ENCODE measurements at regions not wholly inside any gene's neighbourhood (a gene's known extent, or its start where the extent isn't known, plus 50 kb on each side); places are given as distances from the start of the nearest gene placed in this dataset.
A peak's percentile ranks its signal among the peaks of the same experiment; 100 is the strongest.

DNA sequence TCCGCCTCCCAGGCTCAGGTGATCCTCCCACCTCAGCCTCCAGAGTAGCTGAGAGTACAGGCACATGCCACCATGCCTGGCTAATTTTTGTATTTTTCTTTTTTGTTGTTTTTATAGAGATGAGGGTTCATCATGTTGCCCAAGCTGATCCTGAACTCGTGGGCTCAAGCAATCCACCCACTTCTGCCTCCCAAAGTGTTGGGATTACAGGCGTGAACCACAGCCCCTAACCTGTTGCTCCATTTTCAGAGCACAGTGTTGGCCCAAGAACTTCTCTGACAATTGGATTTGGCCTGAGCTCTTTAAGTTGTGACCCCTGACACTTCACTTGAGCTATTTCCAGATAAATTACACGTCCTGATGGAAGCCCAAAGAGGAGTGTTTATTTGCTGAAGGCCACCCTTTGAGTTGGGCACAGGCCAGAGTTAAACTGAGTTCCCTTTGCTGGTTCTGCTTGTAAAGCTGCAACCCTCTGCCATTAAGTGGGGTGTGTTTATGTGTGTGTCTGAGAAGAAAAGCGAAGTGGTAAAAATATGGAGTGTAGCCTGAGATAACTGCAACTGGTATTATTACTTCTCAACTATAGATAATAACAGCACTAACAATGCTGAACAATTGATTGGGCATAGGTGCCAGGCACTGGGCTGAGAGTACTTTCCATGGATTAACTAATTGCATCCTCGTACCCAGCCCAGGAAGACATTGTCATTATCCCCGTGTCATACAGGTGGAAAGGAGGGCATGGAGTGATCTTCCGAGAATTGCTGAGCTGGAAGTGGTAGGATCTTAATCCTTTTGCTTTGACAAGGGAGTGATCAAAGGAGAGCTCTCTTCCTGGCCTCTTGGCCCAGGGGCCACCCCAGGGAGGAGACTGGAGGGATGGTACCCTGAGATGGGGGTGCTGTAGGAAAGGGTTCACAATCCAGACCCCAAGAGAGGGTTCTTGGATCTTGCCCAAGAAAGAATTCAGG, 91.5 kb upstream of the PROK2 start:
- no peak for DNase-seq

GRCh38 chr3:71875461-71875947, 90.6 kb upstream of the PROK2 start:
- DNase-seq, result peak; percentile 72

DNA sequence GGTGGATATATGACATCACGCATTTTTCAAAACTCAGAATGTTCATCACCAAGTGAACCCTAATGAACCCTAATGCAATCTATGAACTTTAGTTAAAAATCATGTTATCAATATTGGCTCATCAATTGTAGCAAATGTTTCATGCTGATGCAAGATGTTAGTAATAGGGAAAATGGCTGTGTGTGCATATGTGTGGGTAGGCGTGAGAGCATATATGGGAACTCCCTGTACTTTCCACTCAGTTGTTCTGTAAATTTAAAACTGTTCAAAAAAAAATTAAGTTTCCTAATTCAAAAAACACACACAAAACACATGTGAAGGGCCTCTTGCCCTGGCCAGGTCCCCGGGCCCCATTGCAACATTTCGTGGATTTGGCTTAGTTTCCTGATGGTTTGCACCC, 89.7 kb upstream of the PROK2 start:
- DNase-seq, result peak; percentile 92

GRCh38 chr3:71873093-71873611, 88.2 kb upstream of the PROK2 start:
- no peak for DNase-seq

GRCh38 chr3:71872256-71872655, 87.3 kb upstream of the PROK2 start:
- DNase-seq, result no peak

DNA sequence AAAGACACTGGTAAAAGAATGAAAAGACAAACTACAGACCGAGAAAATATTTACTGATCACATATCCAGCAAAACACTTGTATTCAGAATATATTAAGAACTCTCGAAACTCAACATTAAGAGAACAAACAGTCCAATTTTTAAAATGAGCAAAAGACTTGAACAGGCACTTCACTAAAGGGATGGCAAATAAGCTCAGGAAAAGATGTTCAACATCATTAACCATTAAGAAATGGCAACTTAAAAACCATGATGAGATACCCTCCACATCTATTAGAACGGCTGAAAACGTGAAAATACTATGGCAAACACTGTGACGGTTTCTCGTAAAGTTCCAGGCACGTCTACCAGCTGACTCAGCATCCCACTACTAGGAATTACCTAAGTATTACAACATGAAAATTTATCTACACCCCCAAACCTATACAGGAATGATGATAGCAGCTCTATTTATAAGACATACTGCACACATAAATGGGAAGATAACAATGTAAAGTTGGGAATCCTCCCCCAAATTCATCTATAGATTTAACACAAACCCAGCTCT, 86.1 kb upstream of the PROK2 start:
- DNase-seq, result no peak

DNA sequence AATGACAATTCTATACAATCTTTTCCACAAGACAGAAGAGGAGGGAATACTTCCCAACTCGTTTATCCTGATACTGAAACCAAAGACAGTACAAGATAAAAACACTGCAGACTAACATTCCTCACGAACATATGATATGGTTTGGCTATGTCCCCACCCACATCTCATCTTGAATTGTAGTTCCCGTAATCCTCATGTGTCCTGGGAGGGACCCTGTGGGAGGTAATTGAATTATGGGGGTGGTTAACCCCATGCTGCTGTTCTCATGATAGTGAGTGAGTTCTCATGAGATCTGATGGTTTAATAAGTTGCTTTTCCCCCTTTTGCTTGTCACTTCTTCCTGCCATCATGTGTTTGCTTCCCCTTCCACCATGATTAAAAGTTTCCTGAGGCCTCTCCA, 83.9 kb upstream of the PROK2 start:
- DNase-seq, result peak; percentile 73

DNA sequence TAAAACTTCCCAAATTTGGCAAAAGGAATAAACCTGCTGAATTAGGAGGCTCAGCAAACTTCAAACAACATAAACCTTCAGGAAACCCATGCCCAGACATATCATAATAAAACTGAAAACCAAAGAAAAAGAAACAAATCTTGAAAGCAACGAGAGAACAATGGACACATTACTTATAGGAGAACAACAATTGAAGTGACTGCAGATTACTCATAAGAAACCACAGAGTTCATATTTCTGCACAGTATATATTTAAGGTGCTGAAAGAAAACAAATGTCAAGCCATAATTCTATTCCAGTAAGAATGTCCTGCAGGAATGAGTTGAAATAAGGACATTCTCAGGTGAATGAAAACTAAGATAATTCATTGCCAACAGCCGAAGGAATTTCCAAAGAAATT, 80.8 kb upstream of the PROK2 start:
- no peak for DNase-seq

GRCh38 chr3:71863563-71864190, 78.7 kb upstream of the PROK2 start:
- DNase-seq, result no peak

DNA sequence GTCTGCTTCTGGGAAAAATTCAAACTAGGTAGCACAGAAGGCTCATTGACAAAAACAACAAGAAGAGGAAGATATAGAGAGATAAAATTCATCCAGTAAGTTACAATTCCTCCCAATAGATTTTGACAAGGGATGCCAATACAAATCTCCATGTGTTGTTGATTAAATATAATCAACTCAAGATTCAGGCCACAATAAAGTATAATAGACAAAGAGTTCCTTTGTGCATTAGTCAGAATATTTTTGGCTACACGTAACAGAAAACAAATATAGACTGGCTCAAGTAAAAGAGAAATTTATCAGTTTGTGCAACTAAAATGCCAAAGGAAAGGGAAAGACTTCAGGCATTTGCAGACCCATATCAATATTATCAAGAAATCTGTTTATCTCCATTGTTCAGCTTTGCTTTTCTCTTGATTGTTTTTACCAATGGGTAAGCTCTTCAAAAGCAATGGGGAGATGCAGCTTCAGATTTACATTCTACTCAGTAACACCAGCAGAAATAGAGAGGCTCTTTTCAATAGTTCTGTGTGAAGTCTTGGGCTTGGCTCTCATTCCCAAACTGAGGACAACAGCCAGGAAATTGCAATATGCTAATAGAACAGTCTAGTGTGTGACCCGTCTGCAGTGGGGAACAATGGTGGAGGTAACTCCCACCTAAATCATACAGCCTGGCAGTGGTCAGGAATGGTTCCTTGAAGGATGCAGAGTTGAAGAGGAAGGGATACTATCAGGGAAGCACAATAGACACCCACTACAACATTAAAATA, 77.6 kb upstream of the PROK2 start:
- DNase-seq, result no peak

- DNase-seq, result peak; percentile 88
Observed at GRCh38 chr3:71859123-71859519, 74.2 kb upstream of the PROK2 start.

DNA sequence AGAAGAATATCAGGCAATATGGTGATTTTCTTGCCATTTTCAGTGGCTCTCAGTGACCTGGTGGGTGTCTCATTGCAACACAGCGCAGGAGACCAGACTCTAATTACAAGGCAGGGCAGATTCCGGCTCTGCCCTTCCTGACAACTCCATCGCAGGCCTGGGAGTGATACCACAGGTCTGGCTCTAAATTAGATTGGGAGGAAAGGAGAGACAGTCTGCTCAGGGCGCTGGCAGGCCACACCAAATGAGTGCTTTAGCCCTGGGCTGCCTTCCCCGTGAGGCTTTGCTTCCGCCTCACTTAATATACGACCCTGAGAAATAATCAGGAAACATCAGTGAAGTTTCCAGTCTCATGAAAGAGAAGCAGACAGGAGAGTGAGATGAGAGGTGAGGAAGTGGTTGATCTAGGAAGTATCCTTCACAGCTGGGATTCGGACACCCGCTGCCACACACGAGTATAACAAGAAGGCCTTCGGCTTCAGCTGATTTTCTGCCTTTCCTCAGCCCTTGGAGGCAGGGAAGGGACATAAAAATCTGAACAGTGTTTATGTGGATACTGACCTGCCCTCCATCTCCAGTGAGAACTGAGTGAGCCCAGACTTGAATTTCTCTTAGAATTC, 73.7 kb upstream of the PROK2 start:
- DNase-seq, result no peak

DNA sequence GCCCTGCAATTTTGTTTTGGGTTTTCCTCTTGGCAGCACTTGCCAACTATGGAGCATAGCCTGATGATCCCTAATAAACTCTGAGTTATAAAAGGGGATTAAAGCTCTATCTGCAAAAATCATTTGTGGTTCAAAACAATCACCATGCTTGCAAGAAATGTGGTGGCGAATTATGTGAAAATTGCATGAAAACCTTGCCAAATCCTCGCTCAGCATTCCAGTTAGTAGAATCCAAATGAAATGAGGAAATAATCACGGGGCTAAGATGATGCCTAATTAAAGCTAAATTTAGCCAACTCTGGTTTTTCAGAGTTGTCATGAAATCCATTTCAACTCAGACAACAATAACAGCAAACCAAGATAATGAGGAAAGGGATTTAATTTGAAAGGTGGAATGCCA, 73.0 kb upstream of the PROK2 start:
- peak; percentile 62 for DNase-seq

DNA sequence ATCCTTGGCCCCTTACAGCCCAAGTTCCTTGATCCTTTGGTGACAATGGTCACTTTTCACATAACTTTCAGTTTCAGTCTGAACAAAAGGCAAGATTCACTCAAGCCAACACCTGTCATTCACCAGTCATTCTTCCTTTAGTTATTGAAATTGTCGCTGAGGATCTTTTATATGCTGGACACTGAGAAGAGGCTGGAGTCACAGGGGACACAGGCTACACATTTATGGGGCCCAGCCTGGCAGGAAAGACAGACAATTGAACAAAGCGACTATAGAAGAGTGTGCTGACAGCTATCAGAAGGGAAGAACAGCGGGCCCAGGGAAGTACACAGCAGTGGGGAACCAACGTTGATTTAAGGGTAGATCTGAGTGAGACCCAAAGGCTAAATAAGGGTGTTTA, 69.8 kb upstream of the PROK2 start:
- peak; percentile 23 for DNase-seq

- DNase-seq, result no peak
Observed at GRCh38 chr3:71854096-71854495, 69.1 kb upstream of the PROK2 start.

GRCh38 chr3:71851878-71852277, 66.9 kb upstream of the PROK2 start:
- DNase-seq, result no peak

DNA sequence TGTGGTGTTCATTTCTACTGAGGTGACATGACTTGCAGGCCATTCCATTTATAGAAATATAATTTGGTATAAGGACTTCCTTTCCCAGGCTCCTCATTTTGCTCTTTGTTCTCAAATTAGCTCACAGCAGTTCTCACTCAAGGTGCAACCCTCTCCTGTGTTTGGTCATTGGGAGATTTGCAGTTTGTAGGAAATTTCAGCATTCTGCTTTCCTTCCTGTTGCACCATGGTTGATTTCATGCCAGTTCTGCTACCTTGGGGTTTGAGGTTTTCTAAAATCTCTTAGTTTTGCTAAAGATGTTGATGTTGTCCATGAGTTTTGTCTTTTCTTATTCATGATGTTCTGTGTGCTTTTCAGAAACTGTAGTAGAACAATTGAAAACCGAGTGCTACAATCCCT, 65.7 kb upstream of the PROK2 start:
- no peak for DNase-seq

- DNase-seq, result no peak
Observed at GRCh38 chr3:71849681-71850080, 64.7 kb upstream of the PROK2 start.

DNA sequence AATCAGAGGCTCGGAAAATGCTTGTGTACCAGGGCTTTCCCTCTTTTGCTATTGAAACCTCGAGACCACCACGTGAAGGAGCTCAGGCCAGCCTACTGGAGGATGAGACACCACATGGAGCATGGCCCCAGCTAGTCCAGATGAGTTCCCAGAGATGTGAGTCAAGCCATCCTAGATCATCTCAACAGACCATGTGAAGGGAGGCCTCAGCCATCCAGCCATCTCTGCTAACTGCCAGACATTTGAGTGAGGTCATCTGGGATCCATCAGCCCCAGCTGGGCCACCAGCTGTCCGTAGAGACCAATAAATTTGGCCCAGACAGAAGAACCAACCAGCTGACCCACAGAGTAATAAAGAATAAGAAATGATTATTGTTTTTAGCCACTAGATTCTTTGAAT, 62.8 kb upstream of the PROK2 start:
- no peak for DNase-seq

- no peak for DNase-seq
Observed at GRCh38 chr3:71846185-71846584, 61.2 kb upstream of the PROK2 start.

DNA sequence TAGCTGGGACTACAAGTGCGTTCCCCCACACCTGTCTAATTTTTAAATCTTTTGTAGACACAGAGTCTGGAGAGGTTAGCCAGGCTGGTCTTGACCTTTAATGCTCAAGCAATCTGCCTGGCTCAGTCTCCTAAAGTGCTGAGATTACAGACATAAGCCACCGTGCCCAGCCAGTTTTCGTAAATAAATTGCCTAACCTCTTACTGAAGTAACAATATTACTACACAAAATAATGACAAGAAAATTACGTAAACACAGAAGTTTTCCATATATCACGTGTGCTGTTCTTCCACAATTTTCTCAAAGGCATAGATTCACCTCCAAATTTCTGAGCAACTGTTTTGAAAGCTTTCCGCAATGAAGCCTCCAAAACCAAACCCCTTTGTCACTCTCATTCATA, 58.1 kb upstream of the PROK2 start:
- DNase-seq, result peak; percentile 76

GRCh38 chr3:71838406-71838805, 53.5 kb upstream of the PROK2 start:
- DNase-seq, result no peak

Data from inflammatory macrophage treated with lipopolysaccharide for 4 hours (primary cell).